Suprapubic skin (tissue), 4 donors: ENCODE measurements at regions not wholly inside any gene's neighbourhood (a gene's known extent, or its start where the extent isn't known, plus 50 kb on each side); places are given as distances from the start of the nearest gene placed in this dataset.

Experiments
- DNase-seq, 2 donors: peaks; one replicate each; pipeline ENCODE4 v3.0.0-alpha.2; 2019; ENCODE audit warnings: low spot score in 2 of 2
- H3K27ac ChIP-seq: fragments of 200-600 bp; sonication (generic); one replicate; pipeline ENCODE4 v1.5.1; 2019
- H3K27me3 ChIP-seq: fragments of 200-600 bp; sonication (generic); one replicate; pipeline ENCODE4 v1.5.1; 2019
- H3K36me3 ChIP-seq: fragments of 200-600 bp; sonication (generic); one replicate; pipeline ENCODE4 v1.5.1; 2019
- H3K4me1 ChIP-seq: fragments of 200-600 bp; sonication (generic); one replicate; pipeline ENCODE4 v1.5.1; 2019
- H3K4me3 ChIP-seq: fragments of 200-600 bp; sonication (generic); one replicate; pipeline ENCODE4 v1.5.1; 2019; ENCODE audit warnings: mild to moderate bottlenecking
- H3K9me3 ChIP-seq: fragments of 200-600 bp; sonication (generic); one replicate; pipeline ENCODE4 v1.5.1; 2019
- EP300 ChIP-seq: sonication (generic); formaldehyde crosslinking; IDR thresholded peaks from one replicate; pipeline ENCODE4 v1.6.1; 2017; ENCODE audit warnings: antibody characterized with exemption
- POLR2A ChIP-seq, 2 donors: fragments of 450-650 bp; IDR thresholded peaks; one replicate each; pipeline ENCODE4 v1.6.1; 2017; ENCODE audit warnings: antibody characterized with exemption in 2 of 2, mild to moderate bottlenecking in 2 of 2, moderate library complexity in 2 of 2
- POLR2AphosphoS5 ChIP-seq, 3 donors: sonication (generic); formaldehyde crosslinking; IDR thresholded peaks; one replicate each; pipeline ENCODE4 v1.6.1; 2017; ENCODE audit warnings: antibody characterized with exemption in 3 of 3
- WGBS: methylation state at CpG from one replicate; pipeline ENCODE4 v1.1.5; 2018; 5-methylcytosine and 5-hydroxymethylcytosine counted together
- TF ChIP-seq, protein P1 (sequence below), 2 donors: fragments of 200-600 bp in 1 of 2; fragments of 450-650 bp in 1 of 2; sonication (generic) in 1 of 2; IDR thresholded peaks; one replicate each; pipeline ENCODE4 v1.5.1; 2016 to 2019; ENCODE audit warnings: antibody characterized with exemption in 2 of 2, mild to moderate bottlenecking in 1 of 2, moderate library complexity in 1 of 2

GRCh38 chr15:53354874-53355273 is 404.6 kb downstream of the WDR72 start:
- Histone ChIP-seq H3K9me3 (no peaks in the 10 kb centered on the region), H3K27ac (no peak overlapping the region), H3K27me3 (no peaks in the 10 kb centered on the region), H3K4me3 (no peak overlapping the region), H3K36me3 (no peaks in the 10 kb centered on the region), H3K4me1 (no peaks in the 10 kb centered on the region)
- no peak for DNase-seq
- TF ChIP-seq EP300 (no peak), POLR2A (IDR thresholded peaks at IDR 0.05) (no peak), POLR2AphosphoS5 (IDR thresholded peaks at IDR 0.05) (no peak)
- TF ChIP-seq, protein P1, sequence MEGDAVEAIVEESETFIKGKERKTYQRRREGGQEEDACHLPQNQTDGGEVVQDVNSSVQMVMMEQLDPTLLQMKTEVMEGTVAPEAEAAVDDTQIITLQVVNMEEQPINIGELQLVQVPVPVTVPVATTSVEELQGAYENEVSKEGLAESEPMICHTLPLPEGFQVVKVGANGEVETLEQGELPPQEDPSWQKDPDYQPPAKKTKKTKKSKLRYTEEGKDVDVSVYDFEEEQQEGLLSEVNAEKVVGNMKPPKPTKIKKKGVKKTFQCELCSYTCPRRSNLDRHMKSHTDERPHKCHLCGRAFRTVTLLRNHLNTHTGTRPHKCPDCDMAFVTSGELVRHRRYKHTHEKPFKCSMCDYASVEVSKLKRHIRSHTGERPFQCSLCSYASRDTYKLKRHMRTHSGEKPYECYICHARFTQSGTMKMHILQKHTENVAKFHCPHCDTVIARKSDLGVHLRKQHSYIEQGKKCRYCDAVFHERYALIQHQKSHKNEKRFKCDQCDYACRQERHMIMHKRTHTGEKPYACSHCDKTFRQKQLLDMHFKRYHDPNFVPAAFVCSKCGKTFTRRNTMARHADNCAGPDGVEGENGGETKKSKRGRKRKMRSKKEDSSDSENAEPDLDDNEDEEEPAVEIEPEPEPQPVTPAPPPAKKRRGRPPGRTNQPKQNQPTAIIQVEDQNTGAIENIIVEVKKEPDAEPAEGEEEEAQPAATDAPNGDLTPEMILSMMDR (IDR thresholded peaks at IDR 0.05) = no peak

DNA sequence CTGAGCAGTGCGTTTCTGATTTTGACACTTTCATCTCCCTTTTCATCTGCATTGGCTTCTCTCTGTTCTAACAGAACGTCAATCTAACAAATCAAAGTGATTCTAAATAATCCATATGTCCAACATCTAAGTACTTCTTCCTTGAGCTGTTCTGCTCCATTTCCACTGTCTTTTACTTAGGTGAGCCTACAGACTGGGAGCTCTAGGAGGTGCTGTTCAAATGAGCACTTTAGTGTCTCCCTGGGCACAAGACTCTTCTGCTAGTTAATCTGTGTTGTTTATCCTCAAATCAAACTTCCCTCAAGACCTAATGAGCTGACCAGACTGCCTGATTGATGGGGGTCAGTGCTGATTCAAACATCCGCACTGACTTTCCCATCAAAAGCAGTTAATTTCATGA is 408.1 kb downstream of the WDR72 start:
- Histone ChIP-seq H3K4me1 (no peaks in the 10 kb centered on the region), H3K9me3 (no peaks in the 10 kb centered on the region), H3K27me3 (no peaks in the 10 kb centered on the region), H3K36me3 (no peaks in the 10 kb centered on the region), H3K27ac (no peak overlapping the region), H3K4me3 (no peak overlapping the region)
- TF ChIP-seq POLR2AphosphoS5 (IDR thresholded peaks at IDR 0.05) (no peak), POLR2A (IDR thresholded peaks at IDR 0.05) (no peak), EP300 (no peak)
- TF ChIP-seq, protein P1 (IDR thresholded peaks at IDR 0.05) = no peak
- 69% methylated on average over 3 of the region's 3 CpGs for WGBS
- DNase-seq = no peak

DNA sequence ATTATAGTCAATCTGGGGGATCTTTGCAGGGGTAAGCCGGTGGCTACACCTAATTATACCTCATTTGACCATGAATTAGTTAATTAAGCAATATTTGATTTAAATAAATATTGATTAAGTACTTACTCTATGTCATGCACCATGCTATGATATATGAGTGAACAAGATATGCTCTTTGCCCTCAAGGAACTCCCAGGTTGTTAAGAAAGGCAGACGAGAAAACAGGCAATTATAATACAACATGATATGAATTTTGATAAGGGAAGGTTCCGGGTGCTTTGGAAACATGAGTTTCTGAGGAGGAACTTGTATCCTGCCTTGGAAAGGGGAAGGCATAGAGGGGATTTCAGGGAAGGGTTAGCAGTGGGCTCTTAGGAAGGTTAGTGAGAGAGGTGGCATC is 412.9 kb downstream of the WDR72 start:
- no peak overlapping the region for H3K4me3 ChIP-seq
- DNase-seq = no peak
- no peaks in the 10 kb centered on the region for H3K27me3 ChIP-seq
- TF ChIP-seq POLR2A (IDR thresholded peaks at IDR 0.05) (no peak), EP300 (no peak), POLR2AphosphoS5 (IDR thresholded peaks at IDR 0.05) (no peak)
- TF ChIP-seq, protein P1 (IDR thresholded peaks at IDR 0.05) = no peak
- H3K36me3 ChIP-seq = no peaks in the 10 kb centered on the region
- no peaks in the 10 kb centered on the region for H3K4me1 ChIP-seq
- H3K9me3 ChIP-seq = no peaks in the 10 kb centered on the region
- no peak overlapping the region for H3K27ac ChIP-seq
- 58% methylated on average over 3 of the region's 3 CpGs for WGBS

GRCh38 chr15:53331328-53332190 is 427.9 kb downstream of the WDR72 start:
- no peak overlapping the region for H3K4me3 ChIP-seq
- H3K36me3 ChIP-seq = no peaks in the 10 kb centered on the region
- no peak for DNase-seq
- H3K27me3 ChIP-seq = no peaks in the 10 kb centered on the region
- no peaks in the 10 kb centered on the region for H3K4me1 ChIP-seq
- no peak overlapping the region for H3K27ac ChIP-seq
- 53% methylated on average over 3 of the region's 3 CpGs for WGBS
- TF ChIP-seq EP300 (no peak), POLR2AphosphoS5 (IDR thresholded peaks at IDR 0.05) (no peak), POLR2A (IDR thresholded peaks at IDR 0.05) (no peak)
- TF ChIP-seq, protein P1 (IDR thresholded peaks at IDR 0.05) = no peak
- no peaks in the 10 kb centered on the region for H3K9me3 ChIP-seq

GRCh38 chr15:53328341-53328740 is 431.1 kb downstream of the WDR72 start:
- WGBS = 63% methylated on average over 1 of the region's 1 CpG
- no peaks in the 10 kb centered on the region for H3K36me3 ChIP-seq
- H3K27ac ChIP-seq = no peak overlapping the region
- H3K27me3 ChIP-seq = no peaks in the 10 kb centered on the region
- TF ChIP-seq, protein P1 (IDR thresholded peaks at IDR 0.05) = no peak
- no peak for TF ChIP-seq POLR2A (IDR thresholded peaks at IDR 0.05)
- TF ChIP-seq POLR2AphosphoS5 (IDR thresholded peaks at IDR 0.05) = no peak
- no peak for TF ChIP-seq EP300
- H3K4me1 ChIP-seq = no peaks in the 10 kb centered on the region
- DNase-seq = no peak
- no peaks in the 10 kb centered on the region for H3K9me3 ChIP-seq
- H3K4me3 ChIP-seq = no peak overlapping the region
